Left lung (tissue), 4 donors: ENCODE measurements at regions not wholly inside any gene's neighbourhood (a gene's known extent, or its start where the extent isn't known, plus 50 kb on each side); places are given as distances from the start of the nearest gene placed in this dataset.
"Not testable (repeated sequence)": the region's sequence is repeated elsewhere in the genome, so short reads cannot be mapped to it uniquely, and the experiment has no call there.

ENCODE experiments used
- ATAC-seq: fragments of 200-7000 bp; cut with Tn5 transposase; one replicate; pipeline ENCODE4 v1.9.1; 2020; ENCODE audit warnings: moderate library complexity
- DNase-seq, 4 donors: peaks; one replicate each; pipeline ENCODE4 v3.0.0-alpha.2; 2013 to 2020
- H3K27ac ChIP-seq, 2 donors: fragments of 200-600 bp; sonication (generic) in 1 of 2; one replicate each; pipeline versions ENCODE4 v1.5.0 to v1.8.0; 2020 to 2021
- H3K27me3 ChIP-seq, 2 donors: fragments of 200-600 bp; sonication (generic) in 1 of 2; one replicate each; pipeline versions ENCODE4 v1.5.0 to v1.8.0; 2020 to 2021
- H3K36me3 ChIP-seq, 2 donors: fragments of 200-600 bp; sonication (generic) in 1 of 2; one replicate each; pipeline versions ENCODE4 v1.5.0 to v1.8.0; 2020 to 2021
- H3K4me1 ChIP-seq, 2 donors: fragments of 200-600 bp; one replicate each; pipeline ENCODE4 v1.8.0; 2021
- H3K4me3 ChIP-seq, 2 donors: fragments of 200-600 bp; sonication (generic) in 1 of 2; one replicate each; pipeline versions ENCODE4 v1.5.0 to v1.8.0; 2020 to 2021; ENCODE audit warnings: mild to moderate bottlenecking in 1 of 2
- H3K9me3 ChIP-seq, 2 donors: fragments of 200-600 bp; sonication (generic) in 1 of 2; one replicate each; pipeline versions ENCODE4 v1.5.0 to v1.8.0; 2020 to 2021
- intact Hi-C, 2 donors: fragments of 100-400 bp; cut with DNase I; formaldehyde crosslinking; loops; one replicate each; pipeline versions ENCODE4 v1.11.2 to v1.14.2; 2022
- TF ChIP-seq, protein P1 (sequence below), 2 donors: fragments of 200-600 bp; sonication (generic) in 1 of 2; IDR thresholded peaks; one replicate each; pipeline versions ENCODE4 v1.5.0 to v1.8.0; 2021; ENCODE audit warnings: antibody characterized with exemption in 2 of 2
- donor health status: DM: no; HTN: yes; CAD: no.
- donor health status: DM: no; HTN: no; CAD: no.

DNA sequence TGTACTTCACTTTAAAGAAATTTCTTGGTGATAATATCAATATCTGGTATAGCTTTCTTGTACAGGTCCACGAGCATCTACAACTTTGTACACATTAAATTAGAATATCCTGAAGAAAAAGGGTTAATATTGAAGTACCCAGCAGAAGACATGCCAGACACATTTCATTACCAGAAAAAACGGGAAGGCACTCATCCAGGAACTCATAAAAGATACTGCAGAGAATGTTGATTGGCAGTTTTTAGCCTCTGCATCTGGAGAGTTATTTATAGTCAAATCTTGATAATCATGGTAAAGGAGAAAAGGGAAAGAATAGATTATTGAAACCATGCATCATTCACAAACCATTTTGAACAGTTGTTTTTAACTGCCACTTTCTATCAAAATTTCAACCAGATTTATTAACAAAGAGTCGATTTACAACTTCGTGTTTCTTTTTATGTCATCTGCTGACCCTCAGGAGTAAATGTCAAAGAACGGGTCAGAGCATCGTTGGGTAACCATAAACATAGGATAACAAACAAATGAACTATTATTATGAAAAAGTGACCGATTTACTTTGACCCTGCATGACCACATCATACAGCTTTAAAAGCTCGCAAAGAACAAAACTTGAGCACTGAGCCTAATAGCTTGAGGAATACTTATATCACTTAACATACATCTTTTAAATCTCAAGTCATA lies 229.2 kb upstream of the SGK1 start:
- Histone ChIP-seq H3K36me3 (no peaks in the 10 kb centered on the region), H3K27me3 (no peaks in the 10 kb centered on the region), H3K27ac (no peak overlapping the region), H3K4me3 (no peak overlapping the region), H3K9me3 (no peaks in the 10 kb centered on the region), H3K4me1 (peaks cover 0 to 7% of the 10 kb centered on the region in 2 donors)
- ATAC-seq (no peak), DNase-seq (no peak)
- TF ChIP-seq, protein P1, sequence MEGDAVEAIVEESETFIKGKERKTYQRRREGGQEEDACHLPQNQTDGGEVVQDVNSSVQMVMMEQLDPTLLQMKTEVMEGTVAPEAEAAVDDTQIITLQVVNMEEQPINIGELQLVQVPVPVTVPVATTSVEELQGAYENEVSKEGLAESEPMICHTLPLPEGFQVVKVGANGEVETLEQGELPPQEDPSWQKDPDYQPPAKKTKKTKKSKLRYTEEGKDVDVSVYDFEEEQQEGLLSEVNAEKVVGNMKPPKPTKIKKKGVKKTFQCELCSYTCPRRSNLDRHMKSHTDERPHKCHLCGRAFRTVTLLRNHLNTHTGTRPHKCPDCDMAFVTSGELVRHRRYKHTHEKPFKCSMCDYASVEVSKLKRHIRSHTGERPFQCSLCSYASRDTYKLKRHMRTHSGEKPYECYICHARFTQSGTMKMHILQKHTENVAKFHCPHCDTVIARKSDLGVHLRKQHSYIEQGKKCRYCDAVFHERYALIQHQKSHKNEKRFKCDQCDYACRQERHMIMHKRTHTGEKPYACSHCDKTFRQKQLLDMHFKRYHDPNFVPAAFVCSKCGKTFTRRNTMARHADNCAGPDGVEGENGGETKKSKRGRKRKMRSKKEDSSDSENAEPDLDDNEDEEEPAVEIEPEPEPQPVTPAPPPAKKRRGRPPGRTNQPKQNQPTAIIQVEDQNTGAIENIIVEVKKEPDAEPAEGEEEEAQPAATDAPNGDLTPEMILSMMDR (IDR thresholded peaks at IDR 0.05), result no peak
- intact Hi-C loops, result no loop called here

DNA sequence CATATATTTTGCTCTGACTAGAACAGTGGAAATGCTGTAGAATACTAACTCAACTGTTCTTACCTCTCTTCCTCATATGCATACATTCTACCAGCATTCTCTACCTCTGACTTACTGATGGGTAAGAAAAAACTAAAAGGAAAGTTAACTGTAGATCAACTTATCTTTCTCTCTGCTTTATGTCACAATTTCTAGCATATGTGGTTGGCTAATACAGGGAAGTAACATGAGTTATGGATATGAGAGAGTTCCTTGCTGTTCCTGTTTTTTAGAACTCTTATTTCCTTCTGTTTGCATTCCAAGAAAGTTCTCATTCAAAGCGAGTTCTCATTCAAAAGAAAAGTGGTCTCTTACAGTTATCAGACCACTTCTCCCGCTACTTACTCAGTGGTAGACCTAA lies 226.8 kb upstream of the SGK1 start:
- ATAC-seq, result peak; percentile 50
- no peaks in the 10 kb centered on the region for H3K9me3 ChIP-seq
- no peaks in the 10 kb centered on the region for H3K27me3 ChIP-seq
- DNase-seq, result no peak
- H3K27ac ChIP-seq, result no peak overlapping the region
- no peak overlapping the region for H3K4me3 ChIP-seq
- intact Hi-C loops, result no loop called here
- no peaks in the 10 kb centered on the region for H3K36me3 ChIP-seq
- TF ChIP-seq, protein P1 (IDR thresholded peaks at IDR 0.05), result no peak
- peaks cover 0 to 7% of the 10 kb centered on the region in 2 donors for H3K4me1 ChIP-seq

DNA sequence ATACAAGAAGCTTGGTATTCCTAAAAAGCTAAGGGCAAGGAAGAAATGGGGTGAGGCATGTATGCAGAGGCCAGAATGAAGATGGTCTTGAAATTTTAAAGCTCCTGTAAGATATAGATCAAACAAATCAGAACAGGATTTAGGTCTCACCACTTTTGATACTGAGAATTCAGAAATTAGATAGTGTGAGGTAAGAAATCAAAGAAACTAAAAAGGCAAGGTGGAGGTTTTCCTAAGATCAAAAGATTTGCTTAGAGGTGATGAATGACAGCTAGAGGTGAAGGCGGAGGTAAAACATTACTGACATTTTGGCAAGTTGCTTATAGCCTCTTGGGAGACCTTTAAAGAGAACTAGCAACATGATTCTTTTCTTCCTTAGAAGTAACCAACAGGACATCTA lies 225.2 kb upstream of the SGK1 start:
- DNase-seq (no peak), ATAC-seq (no peak)
- Histone ChIP-seq H3K4me1 (peaks cover 0 to 7% of the 10 kb centered on the region in 2 donors), H3K27ac (no peak overlapping the region), H3K4me3 (no peak overlapping the region), H3K27me3 (no peaks in the 10 kb centered on the region), H3K36me3 (no peaks in the 10 kb centered on the region), H3K9me3 (no peaks in the 10 kb centered on the region)
- TF ChIP-seq, protein P1 (IDR thresholded peaks at IDR 0.05), result no peak
- intact Hi-C loops, result no loop called here

DNA sequence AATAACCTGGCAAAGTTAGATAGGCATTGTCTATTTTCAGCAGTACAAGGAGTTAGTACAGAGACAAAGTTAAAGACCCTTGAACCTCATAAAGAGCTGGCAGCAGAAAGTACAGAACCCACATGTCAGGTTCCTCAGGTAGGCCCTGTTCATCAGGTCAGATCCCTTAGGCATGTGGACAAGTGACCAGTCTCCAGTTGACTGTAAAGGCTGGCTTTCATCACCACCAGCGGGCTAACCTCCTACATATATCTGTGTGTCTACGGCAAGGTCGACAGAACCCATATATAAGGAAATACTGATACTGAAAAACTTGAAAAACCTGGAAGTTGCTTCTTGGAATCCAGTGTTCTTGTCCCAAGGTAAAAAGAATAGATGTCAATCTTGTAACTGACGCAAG lies 223.1 kb upstream of the SGK1 start:
- no peak for ATAC-seq
- Histone ChIP-seq H3K4me3 (no peak overlapping the region), H3K27ac (peak overlapping the region in 1 of 2 donors; percentile 19), H3K36me3 (no peaks in the 10 kb centered on the region), H3K27me3 (no peaks in the 10 kb centered on the region), H3K9me3 (no peaks in the 10 kb centered on the region), H3K4me1 (peaks cover 0 to 7% of the 10 kb centered on the region in 2 donors)
- no peak for DNase-seq
- intact Hi-C loops, result no loop called here
- TF ChIP-seq, protein P1 (IDR thresholded peaks at IDR 0.05), result no peak

DNA sequence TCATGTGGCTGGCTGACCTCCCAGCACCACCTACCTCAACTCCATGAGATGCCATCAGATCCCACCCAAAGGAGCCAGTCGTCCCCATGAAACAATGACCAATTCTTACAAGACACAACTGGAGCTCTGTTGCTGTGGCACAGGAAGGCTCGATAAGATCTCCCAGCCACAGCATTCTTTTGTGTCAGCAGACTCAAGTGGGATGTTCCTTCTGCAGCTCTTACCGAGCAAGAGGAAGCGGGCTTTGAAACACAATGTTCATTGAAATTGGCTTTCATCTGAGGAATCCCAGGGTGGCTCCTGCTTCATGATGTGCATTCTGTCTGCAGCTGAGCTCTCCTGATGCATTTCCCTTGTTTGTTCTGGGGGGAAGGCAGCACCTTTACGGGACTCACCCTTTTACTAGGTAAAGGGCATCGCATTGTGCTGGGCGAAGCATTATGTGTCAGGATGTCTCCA lies 222.0 kb upstream of the SGK1 start:
- peaks cover 0 to 7% of the 10 kb centered on the region in 2 donors for H3K4me1 ChIP-seq
- no peaks in the 10 kb centered on the region for H3K27me3 ChIP-seq
- no peak overlapping the region for H3K4me3 ChIP-seq
- intact Hi-C loops, result no loop called here
- no peak overlapping the region for H3K27ac ChIP-seq
- H3K9me3 ChIP-seq, result no peaks in the 10 kb centered on the region
- ATAC-seq (peak; percentile 47), DNase-seq (no peak)
- no peaks in the 10 kb centered on the region for H3K36me3 ChIP-seq
- TF ChIP-seq, protein P1 (IDR thresholded peaks at IDR 0.05), result no peak

DNA sequence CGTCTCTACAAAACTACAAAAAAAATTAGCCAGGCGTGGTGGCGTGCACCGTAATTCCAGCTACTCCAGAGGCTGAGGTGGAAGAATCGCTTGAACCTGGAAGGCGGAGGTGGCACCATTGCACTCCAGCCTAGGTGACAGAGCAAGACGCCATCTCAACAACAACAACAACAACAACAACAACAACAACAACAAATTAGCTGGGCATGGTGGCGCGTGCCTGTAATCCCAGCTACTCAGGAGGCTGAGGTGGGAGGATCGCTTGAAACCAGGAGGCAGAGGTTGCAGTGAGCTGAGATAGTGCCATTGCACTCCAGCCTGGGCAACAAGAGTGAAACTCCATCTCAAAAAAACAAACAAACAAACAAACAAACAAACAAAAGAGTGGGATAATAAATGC lies 219.9 kb upstream of the SGK1 start:
- H3K4me3 ChIP-seq, intact Hi-C loops, H3K4me1 ChIP-seq, H3K27ac ChIP-seq, H3K36me3 ChIP-seq, H3K9me3 ChIP-seq, DNase-seq, H3K27me3 ChIP-seq, ATAC-seq: not testable (repeated sequence)
